T-helper 2 cell treated with Interferon-gamma antibody and Interleukin-4, amounts not matched to agents 5 μg/mL and 100 μg/mL, for 36 hours (primary cell): ENCODE measurements at regions not wholly inside any gene's neighbourhood (a gene's known extent, or its start where the extent isn't known, plus 50 kb on each side); places are given as distances from the start of the nearest gene placed in this dataset.

Experiments
- DNase-seq: peaks from one replicate; pipeline ENCODE4 v3.0.0; 2021; ENCODE audit warnings: low spot score
- H3K27ac Mint-ChIP-seq: one replicate; pipeline ENCODE4 v1.8.0; 2021; ENCODE audit warnings: mild to moderate bottlenecking, mixed read lengths
- H3K27me3 Mint-ChIP-seq: one replicate; pipeline ENCODE4 v1.8.0; 2021; ENCODE audit warnings: low read depth, mixed read lengths
- H3K36me3 Mint-ChIP-seq: one replicate; pipeline ENCODE4 v1.8.0; 2021; ENCODE audit warnings: low read depth, mixed read lengths
- H3K4me1 Mint-ChIP-seq: one replicate; pipeline ENCODE4 v1.8.0; 2021; ENCODE audit warnings: low read depth, mixed read lengths
- H3K4me3 Mint-ChIP-seq: one replicate; pipeline ENCODE4 v1.8.0; 2022; ENCODE audit warnings: mild to moderate bottlenecking, moderate library complexity, mixed read lengths
- H3K9me3 Mint-ChIP-seq: one replicate; pipeline ENCODE4 v1.8.0; 2021; ENCODE audit warnings: mixed read lengths

GRCh38 chr22:49331878-49332277 is 495.8 kb downstream of the BRD1 start:
- Mint-ChIP-seq H3K4me3 (no peak overlapping the region), H3K9me3 (no peaks in the 10 kb centered on the region), H3K27ac (no peak overlapping the region), H3K36me3 (no peaks in the 10 kb centered on the region), H3K4me1 (no peaks in the 10 kb centered on the region), H3K27me3 (no peaks in the 10 kb centered on the region)
- no peak for DNase-seq

- H3K27me3 Mint-ChIP-seq = no peaks in the 10 kb centered on the region
- no peak overlapping the region for H3K27ac Mint-ChIP-seq
- no peaks in the 10 kb centered on the region for H3K36me3 Mint-ChIP-seq
- no peak for DNase-seq
- no peak overlapping the region for H3K4me3 Mint-ChIP-seq
- H3K4me1 Mint-ChIP-seq = no peaks in the 10 kb centered on the region
- H3K9me3 Mint-ChIP-seq = no peaks in the 10 kb centered on the region
Measured at GRCh38 chr22:49331223-49331815, 496.4 kb downstream of the BRD1 start.

- Mint-ChIP-seq H3K4me1 (no peaks in the 10 kb centered on the region), H3K27me3 (no peaks in the 10 kb centered on the region)
Measured at GRCh38 chr22:49330421-49331222, 497.1 kb downstream of the BRD1 start.

GRCh38 chr22:49329636-49330035 is 498.0 kb downstream of the BRD1 start:
- Mint-ChIP-seq H3K36me3 (no peaks in the 10 kb centered on the region), H3K4me3 (no peak overlapping the region), H3K27ac (no peak overlapping the region), H3K4me1 (no peaks in the 10 kb centered on the region), H3K27me3 (no peaks in the 10 kb centered on the region), H3K9me3 (no peaks in the 10 kb centered on the region)
- DNase-seq = no peak

More at GRCh38 chr22:49330421-49331222, 497.1 kb downstream of the BRD1 start:
- Mint-ChIP-seq H3K27ac (no peak overlapping the region), H3K36me3 (no peaks in the 10 kb centered on the region), H3K9me3 (no peaks in the 10 kb centered on the region), H3K4me3 (no peak overlapping the region)
- DNase-seq = no peak

GRCh38 chr22:49328630-49329405 is 498.9 kb downstream of the BRD1 start:
- no peak for DNase-seq
- Mint-ChIP-seq H3K4me3 (no peak overlapping the region), H3K9me3 (no peaks in the 10 kb centered on the region), H3K36me3 (no peaks in the 10 kb centered on the region), H3K27ac (no peak overlapping the region), H3K4me1 (no peaks in the 10 kb centered on the region), H3K27me3 (no peaks in the 10 kb centered on the region)

GRCh38 chr22:49328118-49328475 is 499.6 kb downstream of the BRD1 start:
- no peaks in the 10 kb centered on the region for H3K4me1 Mint-ChIP-seq
- no peaks in the 10 kb centered on the region for H3K27me3 Mint-ChIP-seq
- no peak overlapping the region for H3K4me3 Mint-ChIP-seq
- H3K9me3 Mint-ChIP-seq = no peaks in the 10 kb centered on the region
- H3K36me3 Mint-ChIP-seq = no peaks in the 10 kb centered on the region
- no peak overlapping the region for H3K27ac Mint-ChIP-seq
- DNase-seq = no peak

- Mint-ChIP-seq H3K36me3 (no peaks in the 10 kb centered on the region), H3K4me3 (no peak overlapping the region), H3K9me3 (no peaks in the 10 kb centered on the region), H3K27ac (no peak overlapping the region), H3K27me3 (no peaks in the 10 kb centered on the region), H3K4me1 (no peaks in the 10 kb centered on the region)
- no peak for DNase-seq
Measured at GRCh38 chr22:49327411-49328117, 500.1 kb downstream of the BRD1 start.

GRCh38 chr22:49326558-49326957 is 501.1 kb downstream of the BRD1 start:
- no peak for DNase-seq
- no peaks in the 10 kb centered on the region for H3K36me3 Mint-ChIP-seq
- no peak overlapping the region for H3K4me3 Mint-ChIP-seq
- no peaks in the 10 kb centered on the region for H3K4me1 Mint-ChIP-seq
- H3K27me3 Mint-ChIP-seq = no peaks in the 10 kb centered on the region
- H3K27ac Mint-ChIP-seq = no peak overlapping the region
- H3K9me3 Mint-ChIP-seq = no peaks in the 10 kb centered on the region

- DNase-seq = no peak
- no peaks in the 10 kb centered on the region for H3K27me3 Mint-ChIP-seq
- H3K4me1 Mint-ChIP-seq = no peaks in the 10 kb centered on the region
- H3K36me3 Mint-ChIP-seq = no peaks in the 10 kb centered on the region
- H3K4me3 Mint-ChIP-seq = no peak overlapping the region
- H3K9me3 Mint-ChIP-seq = no peaks in the 10 kb centered on the region
- no peak overlapping the region for H3K27ac Mint-ChIP-seq
Measured at GRCh38 chr22:49325531-49326395, 501.9 kb downstream of the BRD1 start.

- H3K4me3 Mint-ChIP-seq = no peak overlapping the region
- H3K36me3 Mint-ChIP-seq = no peaks in the 10 kb centered on the region
- no peaks in the 10 kb centered on the region for H3K4me1 Mint-ChIP-seq
- H3K9me3 Mint-ChIP-seq = no peaks in the 10 kb centered on the region
- no peaks in the 10 kb centered on the region for H3K27me3 Mint-ChIP-seq
- DNase-seq = no peak
- no peak overlapping the region for H3K27ac Mint-ChIP-seq
Measured at GRCh38 chr22:49324527-49325491, 502.9 kb downstream of the BRD1 start.

GRCh38 chr22:49323751-49324415 is 503.8 kb downstream of the BRD1 start:
- no peaks in the 10 kb centered on the region for H3K36me3 Mint-ChIP-seq
- no peaks in the 10 kb centered on the region for H3K4me1 Mint-ChIP-seq
- no peak overlapping the region for H3K4me3 Mint-ChIP-seq
- H3K27ac Mint-ChIP-seq = no peak overlapping the region
- no peak for DNase-seq
- H3K9me3 Mint-ChIP-seq = no peaks in the 10 kb centered on the region
- H3K27me3 Mint-ChIP-seq = peaks cover 4% of the 10 kb centered on the region
